MM.1S (cell line): ENCODE measurements at regions not wholly inside any gene's neighbourhood (a gene's known extent, or its start where the extent isn't known, plus 50 kb on each side); places are given as distances from the start of the nearest gene placed in this dataset.

Source experiments
- DNase-seq: peaks from one replicate; pipeline ENCODE4 v3.0.0-alpha.2; 2015
- H2AFZ ChIP-seq: fragments of 300-600 bp; sonication (generic); 2 replicates; pipeline ENCODE4 v1.6.0; 2016; ENCODE audit warnings: antibody characterized with exemption, low read length
- H3F3A ChIP-seq: fragments of 300-600 bp; sonication (generic); 2 replicates; pipeline ENCODE4 v1.6.1; 2016; ENCODE audit warnings: mild to moderate bottlenecking, antibody characterized with exemption, low read length, moderate library complexity, mixed read lengths; ENCODE audit not compliant: insufficient read depth
- H3K27ac ChIP-seq: fragments of 300-600 bp; sonication (generic); 2 replicates; pipeline ENCODE4 v1.5.1; 2016; ENCODE audit warnings: mild to moderate bottlenecking, low read length
- H3K27me3 ChIP-seq: fragments of 300-600 bp; sonication (generic); replicated peaks from 2 replicates; pipeline ENCODE4 v1.6.0; 2016; ENCODE audit warnings: low read length; ENCODE audit not compliant: insufficient read depth
- H3K36me3 ChIP-seq: fragments of 300-600 bp; sonication (generic); replicated peaks from 2 replicates; pipeline ENCODE4 v1.6.1; 2016; ENCODE audit warnings: mild to moderate bottlenecking, low read length, mixed read lengths; ENCODE audit not compliant: insufficient read depth
- H3K4me1 ChIP-seq: fragments of 300-600 bp; sonication (generic); 2 replicates; pipeline ENCODE4 v1.6.1; 2016; ENCODE audit warnings: low read length, mixed read lengths
- H3K4me2 ChIP-seq: fragments of 300-600 bp; sonication (generic); 2 replicates; pipeline ENCODE4 v1.6.0; 2016; ENCODE audit warnings: low read depth, low read length
- H3K4me3 ChIP-seq: fragments of 300-600 bp; sonication (generic); 2 replicates; pipeline ENCODE4 v1.5.1; 2016; ENCODE audit warnings: low read length, mixed read lengths
- H3K79me2 ChIP-seq: fragments of 300-600 bp; sonication (generic); 2 replicates; pipeline ENCODE4 v1.6.1; 2016; ENCODE audit warnings: mixed run types, low read length, mixed read lengths
- H3K9ac ChIP-seq: fragments of 300-600 bp; sonication (generic); 2 replicates; pipeline ENCODE4 v1.6.1; 2016; ENCODE audit warnings: low read length, mixed read lengths
- H3K9me2 ChIP-seq: fragments of 300-600 bp; sonication (generic); replicated peaks from 2 replicates; pipeline ENCODE4 v1.6.1; 2016; ENCODE audit warnings: mild to moderate bottlenecking, low read length, mixed read lengths; ENCODE audit not compliant: insufficient read depth
- H3K9me3 ChIP-seq: fragments of 300-600 bp; sonication (generic); replicated peaks from 2 replicates; pipeline ENCODE4 v1.6.1; 2016; ENCODE audit warnings: mild to moderate bottlenecking, low read length, mixed read lengths; ENCODE audit not compliant: insufficient read depth
- H4K20me1 ChIP-seq: fragments of 300-600 bp; sonication (generic); 2 replicates; pipeline ENCODE4 v1.6.1; 2016; ENCODE audit warnings: mild to moderate bottlenecking, low read length, moderate library complexity, mixed read lengths; ENCODE audit not compliant: insufficient read depth
- EZH2 ChIP-seq: fragments of 300-600 bp; sonication (generic); optimal IDR thresholded peaks from 2 replicates; pipeline ENCODE3; 2017; ENCODE audit warnings: low read depth, mild to moderate bottlenecking, antibody characterized with exemption, low read length, mixed read lengths
- EZH2phosphoT487 ChIP-seq: fragments of 300-600 bp; sonication (generic); IDR thresholded peaks from 2 replicates; pipeline ENCODE4 v1.6.1; 2018; ENCODE audit warnings: antibody characterized with exemption, low read length
- TF ChIP-seq, protein P1 (sequence below): fragments of 300-600 bp; sonication (generic); IDR thresholded peaks from 2 replicates; pipeline ENCODE4 v1.5.1; 2016; ENCODE audit warnings: antibody characterized with exemption, low read length, mixed read lengths

DNA sequence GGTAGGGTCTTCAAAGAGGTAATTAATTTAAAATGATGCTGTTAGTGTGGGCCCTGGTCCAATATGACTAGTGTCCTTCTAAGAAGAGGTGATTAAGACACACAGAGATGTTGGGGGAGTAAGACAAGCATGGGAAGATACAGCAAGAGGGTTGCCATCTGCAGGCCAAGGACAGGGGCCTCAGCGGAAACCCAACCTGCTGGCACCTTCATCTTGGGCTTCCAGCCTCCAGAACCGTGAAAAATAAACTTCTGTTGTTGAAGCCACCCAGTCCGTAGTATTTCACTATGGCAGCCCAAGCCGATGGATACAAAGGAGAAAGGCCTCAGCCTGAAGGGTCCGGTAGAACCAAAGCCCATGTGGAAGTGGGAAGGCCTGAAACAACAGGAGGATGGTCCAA lies 161.7 kb upstream of the UBE2E1 start:
- Histone ChIP-seq H3K4me2 (no peak overlapping the region), H4K20me1 (no peaks in the 10 kb centered on the region), H3K9me2 (no peaks in the 10 kb centered on the region), H3K9me3 (no peaks in the 10 kb centered on the region), H3K27ac (no peak overlapping the region), H2AFZ (no peak overlapping the region), H3K27me3 (no peaks in the 10 kb centered on the region), H3F3A (no peaks in the 10 kb centered on the region), H3K4me1 (peaks cover 15% of the 10 kb centered on the region), H3K79me2 (no peaks in the 10 kb centered on the region), H3K4me3 (no peak overlapping the region), H3K9ac (no peak overlapping the region), H3K36me3 (no peaks in the 10 kb centered on the region)
- TF ChIP-seq, protein P1, sequence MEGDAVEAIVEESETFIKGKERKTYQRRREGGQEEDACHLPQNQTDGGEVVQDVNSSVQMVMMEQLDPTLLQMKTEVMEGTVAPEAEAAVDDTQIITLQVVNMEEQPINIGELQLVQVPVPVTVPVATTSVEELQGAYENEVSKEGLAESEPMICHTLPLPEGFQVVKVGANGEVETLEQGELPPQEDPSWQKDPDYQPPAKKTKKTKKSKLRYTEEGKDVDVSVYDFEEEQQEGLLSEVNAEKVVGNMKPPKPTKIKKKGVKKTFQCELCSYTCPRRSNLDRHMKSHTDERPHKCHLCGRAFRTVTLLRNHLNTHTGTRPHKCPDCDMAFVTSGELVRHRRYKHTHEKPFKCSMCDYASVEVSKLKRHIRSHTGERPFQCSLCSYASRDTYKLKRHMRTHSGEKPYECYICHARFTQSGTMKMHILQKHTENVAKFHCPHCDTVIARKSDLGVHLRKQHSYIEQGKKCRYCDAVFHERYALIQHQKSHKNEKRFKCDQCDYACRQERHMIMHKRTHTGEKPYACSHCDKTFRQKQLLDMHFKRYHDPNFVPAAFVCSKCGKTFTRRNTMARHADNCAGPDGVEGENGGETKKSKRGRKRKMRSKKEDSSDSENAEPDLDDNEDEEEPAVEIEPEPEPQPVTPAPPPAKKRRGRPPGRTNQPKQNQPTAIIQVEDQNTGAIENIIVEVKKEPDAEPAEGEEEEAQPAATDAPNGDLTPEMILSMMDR: no peak
- TF ChIP-seq EZH2phosphoT487 (no peak), EZH2 (no peak)
- DNase-seq: no peak

GRCh38 chr3:23644676-23645075 lies 161.1 kb upstream of the UBE2E1 start:
- H3K36me3 ChIP-seq: no peaks in the 10 kb centered on the region
- no peaks in the 10 kb centered on the region for H3K79me2 ChIP-seq
- no peak overlapping the region for H3K27ac ChIP-seq
- no peak overlapping the region for H2AFZ ChIP-seq
- no peaks in the 10 kb centered on the region for H4K20me1 ChIP-seq
- H3K27me3 ChIP-seq: no peaks in the 10 kb centered on the region
- no peak for DNase-seq
- no peak overlapping the region for H3K4me3 ChIP-seq
- no peak overlapping the region for H3K9ac ChIP-seq
- H3K9me3 ChIP-seq: no peaks in the 10 kb centered on the region
- TF ChIP-seq, protein P1: no peak
- no peak for TF ChIP-seq EZH2
- TF ChIP-seq EZH2phosphoT487: no peak
- peaks cover 21% of the 10 kb centered on the region for H3K4me1 ChIP-seq
- H3F3A ChIP-seq: no peaks in the 10 kb centered on the region
- no peak overlapping the region for H3K4me2 ChIP-seq
- no peaks in the 10 kb centered on the region for H3K9me2 ChIP-seq

- H3K27me3 ChIP-seq: no peaks in the 10 kb centered on the region
- DNase-seq: no peak
- no peaks in the 10 kb centered on the region for H3F3A ChIP-seq
- H3K4me3 ChIP-seq: no peak overlapping the region
- no peak overlapping the region for H2AFZ ChIP-seq
- no peaks in the 10 kb centered on the region for H3K9me3 ChIP-seq
- no peak overlapping the region for H3K27ac ChIP-seq
- H3K4me1 ChIP-seq: peaks cover 21% of the 10 kb centered on the region
- no peak overlapping the region for H3K9ac ChIP-seq
- H3K9me2 ChIP-seq: no peaks in the 10 kb centered on the region
- H3K36me3 ChIP-seq: no peaks in the 10 kb centered on the region
- TF ChIP-seq, protein P1: no peak
- TF ChIP-seq EZH2phosphoT487 (no peak), EZH2 (no peak)
- no peak overlapping the region for H3K4me2 ChIP-seq
- H3K79me2 ChIP-seq: no peaks in the 10 kb centered on the region
- H4K20me1 ChIP-seq: no peaks in the 10 kb centered on the region
Observed at GRCh38 chr3:23645533-23646183, 160.1 kb upstream of the UBE2E1 start.
